Stimulated activated CD4-positive, alpha-beta T cell treated with anti-CD3 and anti-CD28 coated beads, Interleukin-12 subunit alpha, Interleukin-12 subunit beta, amount 100 ng/mL, for 48 hours (primary cell): ENCODE measurements at regions not wholly inside any gene's neighbourhood (a gene's known extent, or its start where the extent isn't known, plus 50 kb on each side); places are given as distances from the start of the nearest gene placed in this dataset.
"Not testable (repeated sequence)": the region's sequence is repeated elsewhere in the genome, so short reads cannot be mapped to it uniquely, and the experiment has no call there.

Experiments
- DNase-seq, 3 donors: peaks; one replicate each; pipeline ENCODE4 v3.0.0-alpha.2; 2020; ENCODE audit warnings: low read depth in 2 of 3, low spot score in 1 of 3

DNA sequence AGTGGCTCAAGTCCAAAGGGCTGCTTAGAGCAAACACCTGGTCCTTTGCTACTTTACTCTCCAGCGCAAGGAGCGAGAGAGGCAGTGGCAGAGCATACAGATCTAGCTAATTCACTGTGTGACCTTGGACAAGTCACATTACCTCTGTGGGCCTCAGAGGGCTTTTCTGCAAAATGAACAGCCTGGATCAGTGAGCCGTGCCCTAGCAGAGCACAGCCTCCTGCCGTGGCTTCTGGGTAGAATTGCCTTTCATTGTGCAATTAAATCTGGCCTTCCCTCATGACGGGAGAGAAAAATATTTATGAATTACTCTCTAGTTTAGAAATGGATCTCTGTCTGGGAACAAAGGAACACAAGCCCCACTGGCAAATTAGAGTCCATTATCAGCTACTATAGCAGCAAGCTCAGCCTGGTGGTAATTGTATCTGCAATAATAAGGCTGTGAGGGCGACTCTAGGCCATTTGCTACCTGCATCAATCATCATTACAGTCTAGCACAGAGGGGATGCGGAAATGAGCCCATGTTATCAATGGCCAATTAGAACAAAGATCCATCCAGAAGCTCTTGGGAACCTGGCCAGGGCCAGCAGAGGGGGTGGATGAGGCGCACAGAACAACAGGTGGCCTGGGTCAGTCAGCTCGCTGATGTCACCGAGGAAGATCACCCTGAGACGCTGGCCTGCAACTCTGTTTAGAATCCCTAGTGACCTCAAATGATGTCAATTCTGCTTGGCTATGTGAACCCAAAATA lies 114.2 kb upstream of the LY86 start:
- no peak for DNase-seq

DNA sequence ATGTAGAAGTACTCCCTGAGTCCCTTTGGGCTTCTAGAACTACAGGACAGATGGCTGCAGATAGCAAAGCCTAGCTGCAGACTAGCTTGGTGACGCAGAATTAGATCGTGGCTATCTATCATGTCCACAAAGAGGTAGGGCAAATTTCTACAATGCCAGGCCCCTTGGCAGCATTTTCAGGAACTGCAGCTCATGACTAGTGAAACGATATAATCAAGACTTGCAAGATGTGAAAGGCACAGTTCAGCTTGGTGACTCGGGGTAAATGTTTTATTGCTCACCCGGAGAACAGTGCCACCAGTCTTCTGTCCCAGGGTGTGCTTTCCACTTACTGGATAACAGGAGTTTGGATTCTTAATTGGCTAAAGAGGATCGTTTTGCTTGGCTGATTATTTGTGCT lies 108.7 kb upstream of the LY86 start:
- DNase-seq: no peak

- no peak for DNase-seq
Observed at GRCh38 chr6:6482256-6482655, 106.3 kb upstream of the LY86 start.

DNA sequence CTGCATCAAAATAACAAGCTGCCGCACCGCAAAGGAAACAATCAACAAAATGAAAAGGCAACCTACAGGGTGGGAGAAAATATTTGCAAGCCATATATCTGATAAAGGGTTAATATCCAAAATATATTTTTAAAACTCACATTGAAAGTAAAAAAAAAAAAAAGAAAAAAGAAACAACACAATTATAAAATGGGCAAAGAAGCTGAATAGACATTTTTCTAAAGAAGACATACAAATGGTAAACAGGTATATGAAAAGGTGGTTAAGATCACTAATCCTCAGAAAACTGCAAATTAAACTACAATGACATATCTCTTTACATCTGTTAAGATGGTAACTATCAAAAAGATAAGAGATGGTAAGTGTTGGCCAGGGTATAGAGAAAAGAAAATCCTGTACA lies 105.4 kb upstream of the LY86 start:
- DNase-seq: no peak

DNA sequence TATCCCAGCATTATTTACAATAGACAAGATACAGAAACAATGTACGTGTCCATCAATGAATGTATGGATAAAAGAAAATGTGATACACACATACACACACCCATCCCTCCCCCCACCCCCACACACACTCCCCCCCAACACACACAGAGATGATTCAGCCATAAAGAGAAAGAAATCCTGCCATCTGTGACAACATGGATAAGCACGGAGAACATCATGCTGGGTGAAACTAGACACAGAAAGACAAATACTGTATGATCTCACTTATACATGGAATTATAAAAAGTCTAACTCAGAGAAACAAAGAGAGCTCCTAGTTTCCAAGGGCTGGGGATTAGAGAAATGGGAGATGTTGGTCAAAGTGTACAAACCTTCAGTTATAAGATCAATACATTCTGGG lies 104.8 kb upstream of the LY86 start:
- DNase-seq: no peak

GRCh38 chr6:6484681-6485080 lies 103.8 kb upstream of the LY86 start:
- no peak for DNase-seq

GRCh38 chr6:6486595-6486994 lies 101.9 kb upstream of the LY86 start:
- DNase-seq: no peak

DNA sequence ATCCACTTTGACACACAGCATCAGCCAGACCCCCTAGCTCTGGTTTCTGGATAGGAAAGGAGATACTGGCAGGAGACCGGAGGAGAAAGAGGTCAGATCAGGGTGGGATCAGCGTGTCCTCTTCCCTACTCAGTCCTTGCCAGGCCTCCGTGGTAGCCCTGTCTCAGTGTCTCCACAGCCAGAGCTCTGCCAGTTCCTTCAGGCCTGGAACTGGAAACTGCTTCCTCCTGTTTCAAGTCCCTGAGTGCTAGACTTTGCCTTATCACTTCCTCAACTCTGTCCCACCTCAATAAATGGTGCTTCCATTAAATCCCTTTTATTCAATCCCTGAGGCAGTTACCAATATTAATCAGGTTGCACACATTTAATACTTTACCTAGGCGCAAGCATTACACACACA lies 96.8 kb upstream of the LY86 start:
- no peak for DNase-seq

- no peak for DNase-seq
Observed at GRCh38 chr6:6492675-6493074, 95.8 kb upstream of the LY86 start.

- not testable (repeated sequence) for DNase-seq
Observed at GRCh38 chr6:6494139-6494538, 94.4 kb upstream of the LY86 start.

- peak in 2 of 3 donors; percentile 18 to 25 for DNase-seq
Observed at GRCh38 chr6:6494677-6495076, 93.8 kb upstream of the LY86 start.

DNA sequence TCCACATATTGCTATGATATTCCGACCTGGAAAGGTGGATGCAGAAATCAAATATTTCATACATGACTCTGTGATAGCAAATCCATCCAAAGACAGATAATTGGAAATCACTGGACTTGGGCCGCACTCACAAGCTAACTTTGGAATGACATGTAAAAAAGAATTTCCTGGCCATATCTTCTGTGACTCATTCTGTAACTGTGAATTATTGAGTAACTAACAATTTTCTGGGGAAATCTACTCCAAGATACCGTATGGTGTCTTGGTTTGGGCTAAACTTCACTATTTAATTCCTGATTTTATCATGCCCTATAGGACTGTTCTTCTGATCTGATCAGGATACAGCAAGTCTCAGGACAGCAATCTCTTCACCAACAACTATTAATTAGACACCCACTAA lies 92.7 kb upstream of the LY86 start:
- DNase-seq: no peak

GRCh38 chr6:6497541-6497940 lies 91.0 kb upstream of the LY86 start:
- DNase-seq: no peak

DNA sequence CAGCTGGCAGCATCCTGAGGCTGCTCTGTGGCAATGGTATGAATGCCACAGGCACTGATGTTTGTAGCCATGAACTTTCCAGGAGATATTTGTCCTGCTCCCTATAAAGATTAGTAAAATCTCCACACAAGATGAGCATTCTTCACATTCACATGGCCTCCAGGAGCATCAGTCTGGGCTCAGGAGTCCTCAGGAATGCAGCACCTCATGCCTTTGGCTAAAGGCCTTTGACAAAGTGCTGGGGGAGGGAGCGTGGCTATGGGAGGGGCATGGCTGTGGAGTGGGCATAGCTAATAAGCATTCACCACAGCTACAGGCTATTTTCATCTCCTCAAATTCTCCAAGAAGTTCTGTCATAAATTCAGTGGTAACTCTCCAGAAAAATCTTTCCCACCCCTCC lies 90.5 kb upstream of the LY86 start:
- DNase-seq: no peak

GRCh38 chr6:6503191-6503590 lies 85.3 kb upstream of the LY86 start:
- no peak for DNase-seq

DNA sequence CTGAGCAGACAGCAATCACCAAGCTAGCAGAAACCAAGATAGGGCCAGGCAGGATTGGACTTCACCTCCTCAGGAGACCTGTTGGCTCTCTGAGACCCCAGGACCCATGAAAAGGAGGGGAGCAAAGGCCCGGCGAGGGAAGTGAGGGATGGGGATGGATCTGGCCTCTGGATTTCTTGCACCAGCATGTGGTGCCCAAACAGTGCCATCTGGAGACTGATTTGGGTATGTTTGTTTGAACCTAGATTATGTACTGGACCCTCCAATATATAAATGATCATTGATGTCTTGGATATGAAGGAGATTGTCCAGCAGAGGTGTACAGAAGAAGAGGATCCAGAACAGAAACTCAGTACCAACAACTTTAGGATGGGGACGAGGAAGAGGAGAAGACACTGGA lies 83.4 kb upstream of the LY86 start:
- DNase-seq: no peak

GRCh38 chr6:6508643-6509042 lies 79.9 kb upstream of the LY86 start:
- DNase-seq: no peak

DNA sequence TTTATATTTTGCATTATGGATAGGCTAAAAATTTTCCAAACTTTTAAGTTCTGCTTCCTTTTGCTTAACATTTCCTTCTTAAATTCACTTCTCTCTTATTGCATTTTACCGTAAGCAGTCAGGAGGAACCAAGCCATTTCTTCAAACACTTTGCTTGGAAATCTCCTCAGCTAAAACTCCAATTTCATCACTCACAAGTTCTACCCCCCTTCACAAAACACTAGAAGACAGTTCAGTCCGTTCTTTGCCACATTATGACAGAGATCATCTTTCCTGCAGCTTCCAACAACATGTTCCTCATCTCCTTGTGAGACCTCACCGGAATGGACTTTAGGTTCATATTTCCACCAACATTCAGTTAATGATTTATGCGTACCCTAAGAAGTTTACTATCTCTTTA lies 79.2 kb upstream of the LY86 start:
- DNase-seq: no peak

DNA sequence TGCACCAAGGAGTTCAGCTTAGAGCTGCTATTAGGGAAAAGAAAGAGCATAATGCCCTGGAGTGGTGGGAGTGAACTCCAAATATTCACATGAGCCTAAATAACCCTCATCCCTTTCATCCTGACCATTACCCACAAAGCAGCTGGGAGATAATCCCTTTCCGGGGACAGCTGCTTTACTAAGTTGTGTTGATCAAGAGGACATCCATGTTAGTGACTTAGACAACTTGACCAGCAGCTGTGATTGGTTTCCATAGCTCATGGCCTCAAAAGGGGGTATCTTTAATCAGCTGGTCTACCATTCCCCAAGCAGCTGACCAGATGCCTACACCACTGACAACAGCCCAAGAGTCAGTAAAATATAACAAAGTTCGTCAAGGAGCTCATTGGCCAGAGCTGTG lies 75.8 kb upstream of the LY86 start:
- no peak for DNase-seq

- peak; percentile 42 to 58 (median 49) for DNase-seq
Observed at GRCh38 chr6:6515691-6516607, 72.6 kb upstream of the LY86 start.

DNA sequence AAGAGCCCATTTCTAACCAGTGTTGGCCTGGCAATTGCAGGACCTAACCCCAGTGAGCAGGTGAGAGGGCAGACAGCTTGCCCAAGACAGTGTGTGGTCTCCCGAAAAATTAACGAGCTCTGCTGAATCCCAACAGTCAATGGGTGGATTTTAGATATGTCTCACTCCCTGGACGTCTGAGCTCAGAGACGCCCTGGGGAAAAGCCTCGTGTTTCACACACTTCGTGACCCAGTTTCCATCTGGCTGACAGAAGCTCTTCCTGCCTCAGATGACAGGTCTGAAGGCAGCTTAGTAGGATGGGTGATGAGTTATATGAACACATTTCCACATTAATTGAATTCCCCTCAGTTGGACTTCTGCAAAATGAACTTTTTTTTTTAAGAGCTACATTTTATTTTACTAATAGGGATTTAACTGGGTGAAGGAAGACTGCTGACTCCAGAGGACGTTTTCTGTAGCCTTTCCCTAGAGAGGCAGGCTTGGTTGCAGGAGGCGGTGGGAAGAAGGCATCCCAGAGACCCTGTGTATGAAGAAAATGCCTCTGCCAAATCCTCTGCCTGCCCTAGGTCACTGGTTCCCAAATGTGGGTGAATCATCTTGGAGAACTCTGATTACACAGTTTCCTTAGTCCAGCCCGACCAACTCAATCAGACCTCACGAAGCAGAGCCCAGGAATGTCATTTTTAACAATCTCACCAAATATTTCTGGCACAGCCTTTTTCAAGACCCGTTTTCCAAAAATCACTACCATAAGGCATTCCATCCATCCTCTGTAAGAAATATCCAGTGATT lies 71.7 kb upstream of the LY86 start:
- no peak for DNase-seq
